GM12878 (cell line): ENCODE measurements at regions not wholly inside any gene's neighbourhood (a gene's known extent, or its start where the extent isn't known, plus 50 kb on each side); places are given as distances from the start of the nearest gene placed in this dataset.

Experiments used
- CTCF ChIP-seq, 3 experiments: IDR thresholded peaks in 2 of 3; conservative IDR thresholded peaks in 1 of 3; 2 replicates each; pipeline ENCODE4 v1.5.1; 2011; ENCODE audit warnings: low read depth in 3 of 3, low read length in 3 of 3, mild to moderate bottlenecking in 3 of 3, control low read depth in 2 of 3, moderate library complexity in 2 of 3, inconsistent platforms in 1 of 3, mixed read lengths in 1 of 3; ENCODE audit not compliant: control insufficient read depth in 2 of 3, insufficient read depth in 1 of 3; ENCODE audit errors: extremely low read depth in 1 of 3
- EZH2 ChIP-seq: IDR thresholded peaks from 2 replicates; pipeline ENCODE4 v1.6.1; 2012; ENCODE audit warnings: low read depth, mild to moderate bottlenecking, control low read depth, inconsistent platforms, low read length, borderline replicate concordance; ENCODE audit not compliant: control insufficient read depth
- FOXK2 ChIP-seq: fragments of 450-650 bp; IDR thresholded peaks from 2 replicates; pipeline ENCODE4 v1.6.1; 2017; ENCODE audit warnings: mild to moderate bottlenecking, moderate library complexity
- GATAD2B ChIP-seq: fragments of 450-650 bp; conservative IDR thresholded peaks from 2 replicates; pipeline ENCODE4 v1.6.1; 2017; ENCODE audit warnings: low read depth, mild to moderate bottlenecking, moderate library complexity
- MXI1 ChIP-seq: fragments of 150-350 bp; IDR thresholded peaks from 2 replicates; pipeline ENCODE4 v1.6.1; 2011; ENCODE audit warnings: low read depth, mild to moderate bottlenecking, inconsistent platforms, low read length, improper control_type of control experiment
- NR2C2 ChIP-seq: IDR thresholded peaks from 2 replicates; pipeline ENCODE4 v1.6.1; 2011; ENCODE audit warnings: borderline replicate concordance, low read depth; ENCODE audit not compliant: control insufficient read depth, insufficient read length
- POLR2A ChIP-seq: IDR thresholded peaks from 2 replicates; pipeline ENCODE4 v1.6.1; 2011; ENCODE audit warnings: low read depth, mild to moderate bottlenecking, low read length
- RAD21 ChIP-seq: IDR thresholded peaks from 2 replicates; pipeline ENCODE4 v1.6.1; 2011; ENCODE audit warnings: mild to moderate bottlenecking, low read depth, low read length, moderate library complexity; ENCODE audit not compliant: insufficient read depth
- RAD51 ChIP-seq: fragments of 450-650 bp; IDR thresholded peaks from 2 replicates; pipeline ENCODE4 v1.6.1; 2016; ENCODE audit warnings: moderate library complexity, mild to moderate bottlenecking, inconsistent platforms
- SMAD1 ChIP-seq: fragments of 450-650 bp; IDR thresholded peaks from 2 replicates; pipeline ENCODE4 v1.6.1; 2018; ENCODE audit warnings: mild to moderate bottlenecking, low read depth; ENCODE audit not compliant: partially characterized antibody
- SMC3 ChIP-seq: IDR thresholded peaks from 2 replicates; pipeline ENCODE4 v1.6.1; 2011; ENCODE audit warnings: low read length, improper control_type of control experiment, borderline replicate concordance
- SP1 ChIP-seq: IDR thresholded peaks from one replicate; pipeline ENCODE4 v1.6.1; 2011; ENCODE audit warnings: low read depth, low read length
- ZZZ3 ChIP-seq: IDR thresholded peaks from 2 replicates; pipeline ENCODE4 v1.6.1; 2011; ENCODE audit warnings: low read depth; ENCODE audit not compliant: control insufficient read depth, insufficient read length

GRCh38 chr6:12473494-12473893 is 183.3 kb downstream of the EDN1 start:
- TF ChIP-seq RAD21 (no peak), SMC3 (no peak), CTCF (IDR thresholded peaks at IDR 0.05 in 2 of 3, conservative IDR thresholded peaks at IDR 0.05 in 1 of 3; ENCODE audit: control insufficient read depth in 2 of 3, extremely low read depth in 1 of 3, insufficient read depth in 1 of 3, low read depth in 3 of 3, low read length in 3 of 3) (no peak), POLR2A (no peak), SP1 (no peak), EZH2 (no peak), FOXK2 (no peak), SMAD1 (no peak), RAD51 (no peak), NR2C2 (no peak), ZZZ3 (no peak), MXI1 (no peak), GATAD2B (no peak)
